Fibroblast of pulmonary artery (primary cell): ENCODE measurements at regions not wholly inside any gene's neighbourhood (a gene's known extent, or its start where the extent isn't known, plus 50 kb on each side); places are given as distances from the start of the nearest gene placed in this dataset.

Experiments used
- DNase-seq: peaks from one replicate; pipeline ENCODE4 v3.0.0-alpha.2; 2010; ENCODE audit warnings: low read depth
- H3K4me3 ChIP-seq: replicated peaks from 2 replicates; pipeline ENCODE4 v1.5.1; 2011; ENCODE audit warnings: low read depth, mild to moderate bottlenecking, control low read depth, low read length, moderate library complexity
- TF ChIP-seq, protein P1 (sequence below): IDR thresholded peaks from 2 replicates; pipeline ENCODE4 v1.5.1; 2011; ENCODE audit warnings: mild to moderate bottlenecking, control low read depth, low read length, inconsistent platforms; ENCODE audit errors: missing control alignments

DNA sequence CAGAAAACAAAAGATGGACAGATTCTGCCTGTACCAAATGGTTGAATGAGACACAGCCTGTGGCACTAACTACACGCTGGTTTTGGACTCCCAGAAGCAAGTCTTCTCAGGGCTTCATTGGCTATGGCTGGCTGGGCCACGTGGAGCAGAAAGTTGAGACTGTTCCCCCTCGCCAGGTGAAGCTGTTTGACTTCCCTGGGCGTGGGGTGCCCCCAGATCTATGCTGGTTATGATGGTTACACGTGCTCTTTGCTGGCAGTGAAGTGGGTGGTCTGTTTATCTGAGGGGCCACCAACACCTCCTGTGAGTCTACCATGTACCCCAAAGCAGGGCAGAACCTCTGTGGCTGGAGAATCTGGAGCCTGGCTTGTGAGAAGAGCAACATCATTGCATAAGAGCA lies 60.3 kb upstream of the EPHA6 start:
- TF ChIP-seq, protein P1, sequence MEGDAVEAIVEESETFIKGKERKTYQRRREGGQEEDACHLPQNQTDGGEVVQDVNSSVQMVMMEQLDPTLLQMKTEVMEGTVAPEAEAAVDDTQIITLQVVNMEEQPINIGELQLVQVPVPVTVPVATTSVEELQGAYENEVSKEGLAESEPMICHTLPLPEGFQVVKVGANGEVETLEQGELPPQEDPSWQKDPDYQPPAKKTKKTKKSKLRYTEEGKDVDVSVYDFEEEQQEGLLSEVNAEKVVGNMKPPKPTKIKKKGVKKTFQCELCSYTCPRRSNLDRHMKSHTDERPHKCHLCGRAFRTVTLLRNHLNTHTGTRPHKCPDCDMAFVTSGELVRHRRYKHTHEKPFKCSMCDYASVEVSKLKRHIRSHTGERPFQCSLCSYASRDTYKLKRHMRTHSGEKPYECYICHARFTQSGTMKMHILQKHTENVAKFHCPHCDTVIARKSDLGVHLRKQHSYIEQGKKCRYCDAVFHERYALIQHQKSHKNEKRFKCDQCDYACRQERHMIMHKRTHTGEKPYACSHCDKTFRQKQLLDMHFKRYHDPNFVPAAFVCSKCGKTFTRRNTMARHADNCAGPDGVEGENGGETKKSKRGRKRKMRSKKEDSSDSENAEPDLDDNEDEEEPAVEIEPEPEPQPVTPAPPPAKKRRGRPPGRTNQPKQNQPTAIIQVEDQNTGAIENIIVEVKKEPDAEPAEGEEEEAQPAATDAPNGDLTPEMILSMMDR = no peak

DNA sequence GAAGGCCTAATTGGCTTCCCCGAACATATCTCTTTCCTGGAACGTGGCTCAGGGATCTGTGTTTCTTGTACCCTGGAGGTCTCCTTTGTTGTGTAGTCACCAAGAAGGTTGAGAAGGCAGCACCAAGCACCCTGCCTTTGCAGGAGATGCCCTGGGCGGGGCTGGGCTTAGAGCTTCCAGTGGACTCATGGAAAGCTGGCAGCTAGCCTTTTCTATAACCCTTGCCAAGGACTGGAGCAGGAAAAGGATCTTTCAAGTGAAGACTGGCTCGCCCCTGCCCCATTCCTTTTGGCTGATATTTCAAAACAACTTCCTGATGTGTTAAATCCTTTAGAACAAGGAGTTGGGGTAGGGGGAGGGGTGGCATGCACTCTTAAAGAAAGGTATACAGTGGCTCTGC lies 58.9 kb upstream of the EPHA6 start:
- DNase-seq = no peak
- TF ChIP-seq, protein P1 = no peak
- no peak overlapping the region for H3K4me3 ChIP-seq

More for the DNA sequence above, 60.3 kb upstream of the EPHA6 start:
- DNase-seq = no peak
- H3K4me3 ChIP-seq = no peak overlapping the region

DNA sequence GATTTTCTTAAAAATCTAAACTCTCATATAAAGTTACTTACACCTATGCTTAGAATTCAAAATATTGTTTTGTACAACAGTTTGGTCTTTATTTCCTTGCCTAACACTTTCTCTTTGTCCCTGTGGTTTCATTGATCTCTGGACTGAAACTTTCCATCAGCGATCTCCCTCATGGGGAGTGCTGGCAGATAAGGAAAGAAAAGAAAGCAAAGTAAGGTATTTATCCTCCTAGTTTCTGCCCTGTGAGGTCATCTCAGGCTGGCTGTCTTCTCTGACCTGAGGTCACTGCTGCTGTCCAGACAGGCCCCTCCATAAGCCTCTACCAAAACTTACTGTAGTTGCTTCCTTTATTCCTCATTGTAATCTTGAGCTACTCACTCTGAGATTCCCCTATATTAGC lies 57.9 kb upstream of the EPHA6 start:
- DNase-seq = no peak
- TF ChIP-seq, protein P1 = no peak

DNA sequence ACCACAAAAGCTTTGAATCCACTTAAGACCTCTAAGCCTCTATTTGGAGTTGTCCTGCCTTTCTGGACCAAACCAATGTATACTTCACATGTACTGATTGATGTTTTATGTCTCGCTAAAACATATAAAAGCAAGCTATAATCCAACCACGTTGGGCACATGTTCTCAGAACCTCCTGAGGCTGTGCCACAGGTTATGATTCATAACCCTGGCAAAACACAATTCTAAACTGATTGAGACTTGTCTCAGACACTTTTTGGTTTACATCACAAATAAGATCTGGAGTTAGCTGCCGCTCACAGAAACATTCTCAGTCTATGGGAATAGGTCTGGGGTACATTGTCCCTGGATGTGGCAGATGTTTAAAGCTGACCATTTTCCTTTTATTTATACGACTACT lies 53.4 kb upstream of the EPHA6 start:
- TF ChIP-seq, protein P1 = no peak
- H3K4me3 ChIP-seq = no peak overlapping the region
- no peak for DNase-seq

More for the DNA sequence above, 57.9 kb upstream of the EPHA6 start:
- H3K4me3 ChIP-seq = no peak overlapping the region
